T1000 (cell line): ENCODE measurements at regions not wholly inside any gene's neighbourhood (a gene's known extent, or its start where the extent isn't known, plus 50 kb on each side); places are given as distances from the start of the nearest gene placed in this dataset.
"Not testable (repeated sequence)": the region's sequence is repeated elsewhere in the genome, so short reads cannot be mapped to it uniquely, and the experiment has no call there.

ENCODE experiments used
- DNase-seq: peaks from one replicate; lab custom pipeline; 2025; ENCODE audit warnings: mixed read lengths; lab: John Stamatoyannopoulos, UW

DNA sequence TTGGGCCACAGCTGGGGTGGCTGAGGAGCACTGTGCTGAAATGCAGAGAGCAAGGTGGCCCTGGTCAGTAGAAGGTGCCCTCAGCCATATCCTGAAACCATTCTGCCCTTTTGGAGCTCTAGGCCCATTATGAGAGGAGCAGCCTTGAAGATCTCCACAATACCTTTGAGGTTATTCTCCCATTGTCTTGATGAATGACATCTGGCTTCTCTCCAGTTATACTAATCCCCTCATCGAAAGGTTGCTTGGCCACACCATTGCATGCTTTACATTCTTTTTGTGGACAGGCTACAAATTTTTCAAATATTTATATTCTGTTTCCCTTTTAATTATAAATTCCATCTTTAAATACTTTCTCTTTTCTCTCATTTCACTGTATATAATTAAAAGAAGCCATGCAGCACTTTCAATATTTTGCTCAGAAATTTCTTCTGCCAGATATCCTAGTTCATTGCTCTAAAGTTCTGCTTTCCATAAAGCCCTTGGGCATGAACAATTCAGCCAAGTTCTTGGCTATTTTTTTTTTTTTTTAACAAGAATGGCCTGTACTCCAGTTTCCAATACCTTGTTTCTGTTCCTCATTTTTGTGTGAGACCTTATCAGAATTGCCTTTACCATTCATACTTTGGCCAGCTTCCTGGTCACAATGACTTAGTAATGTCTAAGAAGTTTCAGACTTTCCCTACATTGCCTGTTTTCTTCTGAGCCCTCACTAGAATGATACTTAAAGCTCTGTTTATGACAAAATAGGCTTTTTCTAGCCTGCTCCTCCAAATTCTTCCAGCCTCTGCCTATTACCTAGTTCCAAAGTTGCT, 138.9 kb upstream of the SGO1 start:
- DNase-seq = no peak

DNA sequence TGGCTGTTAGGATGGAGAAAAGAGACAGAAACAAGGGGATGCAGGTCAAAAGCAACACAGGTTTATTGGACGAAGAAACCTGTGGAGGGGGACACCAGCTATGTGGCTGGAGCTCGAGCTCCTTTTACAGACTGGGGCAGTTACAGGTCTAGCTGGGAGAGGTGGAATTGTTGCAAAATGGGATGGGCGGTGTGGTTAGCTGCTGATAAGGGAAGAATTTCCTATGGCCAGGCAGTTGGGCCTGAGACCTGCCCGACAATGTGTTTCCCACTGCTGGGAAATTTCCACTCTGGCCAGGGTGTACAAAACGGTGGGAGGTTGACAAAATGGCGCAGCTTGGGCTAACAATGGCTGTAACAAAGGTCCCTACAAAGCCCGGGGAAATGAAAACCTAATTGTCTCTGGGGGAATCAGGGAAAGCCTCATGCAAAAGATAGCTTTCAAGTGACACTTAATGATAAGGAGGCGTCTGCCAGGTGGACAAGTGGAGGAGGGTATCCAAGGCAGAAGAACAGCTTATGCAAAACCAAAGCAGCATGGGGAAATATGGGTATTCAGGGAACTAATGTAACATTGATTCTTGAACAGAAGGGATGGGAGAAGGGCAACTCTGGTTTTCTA, 137.4 kb upstream of the SGO1 start:
- no peak for DNase-seq

DNA sequence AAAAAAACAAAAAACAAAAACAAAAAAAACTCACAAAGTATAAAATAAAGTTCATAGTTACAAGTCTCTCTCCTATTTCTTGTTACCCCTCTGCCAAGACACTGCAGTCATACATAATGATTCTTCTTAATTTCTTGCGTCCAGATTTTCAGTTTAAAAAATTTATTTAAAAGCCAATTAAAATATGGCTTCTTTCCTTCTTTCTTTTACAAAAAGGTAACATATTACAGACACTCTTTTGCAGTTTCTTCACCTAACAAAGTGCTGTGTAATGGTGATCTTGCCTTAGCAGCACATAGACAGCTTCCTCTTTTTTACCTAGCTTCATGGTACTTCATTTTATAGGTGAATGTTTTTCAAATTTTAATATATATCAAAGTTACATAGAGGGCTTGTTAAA, 136.1 kb upstream of the SGO1 start:
- DNase-seq = no peak

DNA sequence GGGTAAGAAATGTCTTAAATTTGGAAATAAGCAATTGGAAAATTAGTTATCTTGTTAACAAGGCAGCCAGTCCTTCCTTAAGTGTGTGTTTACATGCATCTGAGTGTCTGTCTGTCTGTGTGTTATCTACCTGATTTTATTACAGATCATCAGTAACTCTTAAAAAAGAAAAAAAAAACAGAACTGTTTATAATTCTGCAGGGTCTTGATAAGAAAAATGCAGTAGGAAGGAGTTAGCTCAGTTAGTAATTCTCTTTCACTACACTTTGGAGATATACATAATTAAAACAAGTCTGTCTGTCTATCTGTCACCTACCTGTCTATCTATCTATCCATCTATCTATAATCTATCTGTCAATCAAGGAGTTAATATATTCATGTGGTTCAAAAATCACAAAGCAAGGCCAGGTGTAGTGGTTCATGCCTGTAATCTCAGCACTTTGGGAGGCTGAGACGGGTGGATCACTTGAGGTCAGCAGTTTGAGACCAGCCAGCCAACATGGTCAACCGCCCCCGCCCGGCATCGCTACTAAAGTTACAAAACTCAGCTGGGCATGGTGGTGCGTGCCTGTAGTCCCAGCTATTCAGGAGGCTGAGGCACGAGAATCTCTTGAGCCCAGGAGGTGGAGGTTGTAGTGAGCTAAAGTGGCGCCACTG, 135.5 kb upstream of the SGO1 start:
- DNase-seq = no peak

DNA sequence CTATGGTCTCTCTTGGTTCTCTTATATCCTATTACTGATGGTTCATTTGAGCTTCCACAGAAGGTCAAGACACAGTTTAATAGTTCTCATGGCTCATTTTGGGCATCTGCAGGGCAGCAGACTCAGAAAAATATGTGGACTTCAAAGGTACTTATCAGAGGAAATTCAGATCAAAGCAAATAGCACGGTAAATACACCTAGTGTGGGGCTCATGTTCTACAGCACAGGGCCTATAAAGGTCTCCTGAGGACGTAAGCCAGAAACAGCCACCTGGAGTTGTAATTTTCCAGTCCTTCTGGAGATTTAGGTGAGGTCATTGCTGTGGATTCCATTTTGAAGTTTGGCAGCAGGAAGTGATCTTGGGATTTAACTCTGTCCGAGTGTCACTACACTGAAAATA, 134.5 kb upstream of the SGO1 start:
- no peak for DNase-seq

DNA sequence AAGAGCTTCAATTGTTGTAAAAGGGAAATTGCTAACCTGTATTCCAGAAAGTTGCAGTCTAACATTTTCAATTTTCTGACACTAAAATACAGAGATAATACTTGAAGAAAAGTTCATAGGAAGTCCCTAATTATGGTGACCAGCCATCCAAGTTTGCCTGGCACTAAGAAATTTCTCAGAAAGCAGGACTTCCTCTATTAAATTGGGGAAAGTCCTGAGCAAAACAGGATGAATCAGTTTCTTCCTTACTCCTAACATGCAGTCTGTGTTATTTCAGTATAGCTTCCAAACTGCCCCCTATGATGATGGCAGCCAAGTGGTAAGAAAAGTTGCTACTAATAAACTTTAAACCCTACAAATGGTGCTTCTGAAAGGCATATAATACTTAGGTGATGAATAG, 133.5 kb upstream of the SGO1 start:
- DNase-seq = no peak

DNA sequence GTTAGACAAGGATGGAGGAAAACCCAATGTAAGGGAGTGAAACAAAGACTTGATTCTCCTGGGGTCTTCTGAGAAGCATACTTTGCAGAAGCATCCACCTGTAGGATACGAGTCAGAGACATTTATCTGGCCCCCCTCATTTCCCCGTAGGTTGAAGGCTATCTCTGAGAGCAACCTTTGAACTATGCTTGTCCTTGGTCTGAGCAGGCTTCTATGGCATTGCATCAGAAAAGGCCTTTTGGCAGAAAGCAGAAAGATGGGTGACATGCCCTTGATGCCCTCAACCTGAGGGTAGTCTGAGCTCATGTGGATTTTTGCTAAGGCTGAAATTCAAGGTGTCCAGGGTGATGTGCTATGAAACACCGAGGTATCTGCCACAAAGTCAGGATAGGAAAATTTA, 131.6 kb upstream of the SGO1 start:
- DNase-seq = no peak

DNA sequence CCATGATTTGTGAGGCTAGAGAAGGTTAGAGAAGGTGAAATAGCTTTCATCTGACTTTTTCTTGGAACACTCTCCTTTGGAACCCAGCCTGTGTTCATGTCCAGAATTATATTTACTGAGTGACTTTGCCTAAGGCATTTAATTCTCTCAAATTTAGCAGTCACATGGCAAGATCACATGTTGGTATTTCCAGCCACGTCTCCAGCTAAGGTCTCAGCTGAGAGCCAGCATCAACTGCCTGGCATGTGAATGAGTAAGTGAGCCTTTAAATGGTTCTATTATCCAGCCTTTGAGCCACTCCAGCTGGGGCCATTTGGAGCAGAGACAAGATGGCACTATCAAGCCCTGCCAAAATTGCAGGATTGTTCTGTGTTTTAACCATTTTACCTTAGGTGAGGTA, 130.2 kb upstream of the SGO1 start:
- no peak for DNase-seq

DNA sequence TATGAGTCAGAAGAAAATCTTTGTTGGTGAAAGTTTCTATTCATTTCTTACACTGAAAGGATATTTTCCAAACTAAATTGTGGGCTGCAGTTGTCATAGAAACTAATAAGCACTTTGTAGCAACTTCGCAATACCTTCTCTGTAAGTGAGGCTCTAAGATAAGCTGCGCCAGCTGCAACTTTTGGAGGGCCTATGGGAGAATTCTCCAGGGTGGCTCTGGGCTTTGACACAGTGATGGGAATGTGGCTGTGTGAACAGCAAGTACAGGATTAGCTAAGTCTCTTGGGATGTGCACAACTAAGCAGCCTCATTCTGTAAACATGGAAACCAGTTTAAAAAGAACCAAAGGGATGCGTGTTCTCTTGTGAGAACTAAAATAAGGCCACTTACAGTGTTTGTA, 124.6 kb upstream of the SGO1 start:
- DNase-seq = no peak

DNA sequence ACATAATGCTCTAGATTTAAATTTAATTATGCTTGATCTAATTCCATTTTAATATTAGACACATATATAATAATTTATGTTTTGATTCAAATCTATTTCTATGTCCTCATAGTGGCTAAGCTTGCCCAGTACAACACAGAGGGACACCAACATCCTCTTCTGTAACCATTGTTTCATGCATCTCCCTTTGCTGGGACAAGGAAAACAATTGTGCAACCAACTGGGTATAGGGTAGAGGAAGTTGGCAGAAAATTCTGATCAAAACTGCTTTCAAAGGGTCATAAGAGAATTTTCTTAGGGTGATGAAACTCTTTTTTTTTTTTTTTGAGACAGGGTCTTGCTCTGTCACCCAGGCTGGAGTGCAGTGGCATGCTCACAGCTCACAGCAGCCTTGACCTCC, 121.4 kb upstream of the SGO1 start:
- no peak for DNase-seq

DNA sequence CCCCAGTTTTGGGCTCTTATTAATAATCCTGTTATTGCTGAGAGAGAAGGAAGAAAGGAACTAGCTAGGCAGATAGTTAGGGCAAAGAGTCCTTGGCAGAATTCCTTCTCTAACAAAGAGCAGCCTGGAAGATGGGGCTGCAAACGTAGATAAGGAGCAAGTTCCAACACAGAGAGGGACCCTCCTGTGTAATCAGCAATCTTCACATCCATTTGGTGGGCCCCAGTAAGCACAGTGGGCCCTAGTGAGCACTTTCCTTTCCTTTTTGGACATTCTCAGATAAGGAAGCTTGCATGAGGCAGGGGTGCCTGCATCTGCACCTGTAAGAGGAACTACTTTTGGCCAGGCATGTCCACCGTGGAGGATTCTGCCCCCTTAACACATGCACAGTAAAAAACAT, 119.6 kb upstream of the SGO1 start:
- no peak for DNase-seq

DNA sequence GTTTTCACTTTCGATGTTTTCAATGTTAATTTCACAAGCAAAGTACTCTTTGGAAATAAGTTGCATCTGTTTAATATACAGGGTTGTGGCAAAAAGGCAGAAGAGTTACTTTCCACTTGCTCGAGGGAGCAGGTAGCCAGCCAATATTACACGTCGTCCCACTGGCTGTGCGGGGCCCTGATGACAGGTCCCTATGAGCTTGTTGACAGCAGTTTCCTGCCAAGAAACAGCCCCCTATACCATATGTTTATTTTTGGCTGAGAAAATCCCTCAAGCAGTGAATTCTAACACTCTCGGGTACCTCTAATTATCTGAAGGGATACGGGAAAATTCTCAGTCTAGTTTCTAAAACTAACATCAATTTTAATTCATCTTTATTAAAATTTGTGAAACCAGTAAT, 116.8 kb upstream of the SGO1 start:
- DNase-seq = no peak

DNA sequence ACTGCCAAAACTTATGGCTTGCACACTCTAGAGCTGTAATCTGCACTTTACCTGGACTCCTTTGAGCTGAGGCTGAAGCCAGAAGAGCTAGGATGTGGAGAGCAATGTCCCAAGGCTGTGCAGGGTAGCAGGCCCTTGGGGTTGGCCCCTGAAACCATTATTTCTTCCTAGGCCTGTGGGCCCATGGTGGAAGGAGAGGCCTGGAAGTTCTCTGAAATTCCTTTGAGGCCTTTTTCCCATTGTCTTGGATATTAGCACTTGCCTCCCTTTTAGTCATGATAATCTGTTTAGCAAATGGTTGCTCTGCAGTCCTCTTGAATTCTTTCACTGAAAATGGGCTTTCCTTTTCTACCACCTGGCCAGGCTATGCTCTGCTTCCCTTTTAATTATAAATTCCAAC, 102.0 kb upstream of the SGO1 start:
- no peak for DNase-seq

DNA sequence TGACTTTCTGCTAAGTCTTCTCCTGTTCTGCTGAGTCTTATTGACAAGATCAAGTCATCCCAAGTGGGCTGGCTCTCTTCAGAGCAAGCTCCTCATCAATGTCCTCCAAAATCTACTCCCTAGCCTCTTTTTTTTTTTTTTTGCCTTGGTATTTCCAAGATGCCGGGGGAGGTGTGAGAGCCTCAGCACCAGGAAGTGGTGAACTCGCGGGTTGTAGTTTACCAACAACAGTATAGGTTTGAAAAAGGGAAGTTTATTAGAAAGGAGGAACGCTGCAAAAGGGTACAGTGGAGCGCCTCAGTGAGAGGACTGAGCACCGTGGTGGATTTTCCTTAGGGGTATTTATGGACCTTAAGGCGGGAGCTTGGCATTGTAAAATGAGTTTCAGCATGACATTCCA, 94.3 kb upstream of the SGO1 start:
- no peak for DNase-seq

DNA sequence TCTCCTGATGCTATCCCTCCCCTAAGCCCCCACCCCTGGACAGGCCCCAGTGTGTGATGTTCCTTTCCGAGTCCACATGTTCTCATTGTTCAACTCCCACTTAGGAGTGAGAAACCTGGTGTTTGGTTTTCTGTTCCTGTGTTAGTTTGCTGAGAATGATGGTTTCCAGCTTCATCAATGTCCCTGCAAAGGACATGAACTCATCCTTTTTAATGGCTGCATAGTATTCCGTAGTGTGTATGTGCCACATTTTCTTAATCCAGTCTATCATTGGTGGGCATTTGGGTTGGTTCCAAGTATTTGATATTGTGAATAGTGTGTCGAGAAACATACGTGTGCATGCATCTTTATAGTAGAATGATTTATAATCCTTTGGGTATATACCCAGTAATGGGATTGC, 80.0 kb upstream of the SGO1 start:
- not testable (repeated sequence) for DNase-seq

DNA sequence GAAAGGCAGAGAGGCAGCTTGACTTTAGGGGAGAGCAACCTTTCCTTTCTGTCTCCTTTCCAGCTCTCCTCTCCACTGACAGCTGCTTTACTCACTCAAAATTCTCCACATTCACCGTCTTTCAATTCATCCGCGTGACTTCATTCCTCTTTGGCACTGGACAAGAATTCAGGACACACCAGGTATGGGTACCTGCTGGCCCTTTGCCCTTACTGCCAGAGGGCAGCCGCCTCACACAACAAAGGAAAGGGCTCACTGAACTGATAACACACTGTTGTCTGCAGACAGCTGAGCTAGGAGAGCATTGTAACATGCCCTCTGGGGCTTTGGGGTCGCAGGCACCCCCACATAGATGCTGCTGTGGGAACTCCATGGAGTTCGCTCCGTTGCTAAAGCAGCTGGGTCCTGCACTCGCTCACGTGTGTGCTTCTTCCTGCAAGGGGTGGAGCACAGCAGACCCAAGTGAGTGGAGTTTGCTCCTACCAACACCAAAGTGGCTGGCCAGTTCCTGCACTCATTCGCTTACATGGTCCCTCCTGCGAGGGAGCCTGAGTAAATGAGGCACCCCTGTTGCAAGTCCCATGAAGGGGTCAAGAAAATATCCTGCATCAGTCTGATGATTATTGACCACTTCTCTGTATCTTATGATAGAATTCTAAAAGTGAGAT, 79.0 kb upstream of the SGO1 start:
- no peak for DNase-seq

DNA sequence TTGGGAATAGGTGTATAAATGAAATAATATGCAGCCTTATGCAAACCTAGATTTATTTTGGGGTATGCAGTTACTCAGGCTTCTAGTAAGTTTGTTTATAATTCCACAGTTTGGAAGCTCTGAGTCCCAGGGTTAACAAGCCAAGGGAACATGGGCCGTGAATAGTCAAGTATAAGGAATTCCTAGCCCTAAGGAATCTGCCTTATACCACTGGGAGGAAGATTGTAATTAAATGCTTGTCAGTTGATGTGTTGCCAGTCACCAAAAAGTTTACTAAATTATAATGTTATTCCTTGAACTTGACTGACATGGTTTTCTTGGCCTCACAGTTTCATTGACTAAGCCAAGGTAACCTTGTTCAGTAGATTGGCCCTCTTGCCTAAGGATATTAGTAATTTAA, 72.4 kb upstream of the SGO1 start:
- DNase-seq = no peak

DNA sequence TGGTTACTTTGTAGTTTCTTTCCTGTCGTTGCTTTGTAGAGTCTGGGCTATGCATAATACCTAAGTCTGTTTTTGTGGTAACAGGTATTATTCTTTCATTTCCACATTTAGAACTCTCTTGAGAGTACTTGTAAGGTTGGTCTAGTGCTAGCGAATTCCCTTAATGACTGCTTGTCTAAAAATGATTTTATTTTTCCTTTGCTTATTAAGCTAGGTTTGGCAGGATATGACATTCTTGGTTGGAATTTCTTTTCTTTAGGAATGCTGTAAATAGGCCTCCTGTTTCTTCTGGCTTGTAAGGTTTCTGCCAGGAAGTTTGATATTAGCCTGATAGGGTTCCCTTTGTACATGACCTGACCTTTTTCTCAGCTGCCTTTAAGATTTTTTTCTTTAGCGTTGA, 70.1 kb upstream of the SGO1 start:
- no peak for DNase-seq

DNA sequence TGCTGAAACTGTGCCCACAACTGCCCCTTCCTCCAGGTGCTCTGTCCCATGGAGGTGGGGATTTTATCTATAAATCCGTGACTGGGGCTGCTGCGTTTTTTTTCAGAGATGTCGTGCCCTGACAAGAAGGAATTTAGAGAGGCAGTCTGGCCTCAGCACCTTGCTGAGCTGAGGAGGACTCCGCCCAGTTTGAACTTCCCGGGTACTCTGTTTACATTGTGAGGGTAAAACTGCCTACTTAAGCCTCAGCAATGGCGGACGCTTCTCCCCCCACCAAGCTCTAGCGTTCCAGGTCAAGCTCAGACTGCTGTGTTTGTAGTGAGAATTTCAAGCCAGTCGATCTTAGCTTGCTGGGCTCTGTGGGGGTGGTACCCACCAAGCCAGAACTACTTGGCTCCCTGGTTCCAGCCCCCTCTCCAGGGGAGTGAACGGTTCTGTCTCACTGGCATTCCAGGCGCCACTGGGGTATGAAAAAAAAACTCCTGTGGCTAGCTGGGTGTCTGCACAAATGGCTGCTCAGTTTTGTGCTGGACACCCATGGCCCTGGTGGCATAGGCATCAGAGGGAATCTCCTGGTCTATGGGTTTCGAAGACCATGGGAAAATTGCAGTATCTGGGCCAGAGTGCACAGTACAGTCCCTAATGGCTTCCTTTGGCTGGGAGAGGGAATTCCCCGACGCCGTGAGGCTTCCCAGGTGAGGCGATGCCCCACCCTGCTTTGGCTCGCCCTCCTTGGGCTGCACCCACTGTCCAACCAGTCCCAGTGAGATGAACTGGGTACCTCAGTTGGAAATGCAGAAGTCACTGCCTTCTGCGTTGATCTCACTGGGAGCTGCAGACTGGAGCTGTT, 68.5 kb upstream of the SGO1 start:
- no peak for DNase-seq

DNA sequence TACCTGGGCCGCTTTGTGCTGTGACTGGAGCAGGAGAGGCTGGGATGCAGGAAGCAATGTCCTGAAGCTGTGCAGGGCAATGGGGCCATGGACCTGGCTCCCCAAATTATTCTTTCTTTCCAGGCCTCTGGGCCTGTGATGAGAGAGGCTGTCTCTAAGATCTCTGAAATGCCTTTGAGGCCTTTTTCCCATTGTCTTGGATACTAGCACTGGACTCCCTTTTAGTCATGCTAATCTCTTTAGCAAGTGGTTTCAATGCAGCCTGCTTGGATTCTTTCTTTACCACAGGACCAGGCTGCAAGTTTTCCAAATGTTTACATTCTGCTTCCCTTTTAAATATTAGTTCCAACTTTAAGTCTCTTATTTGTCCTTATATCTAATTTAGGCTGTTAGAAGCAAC, 64.8 kb upstream of the SGO1 start:
- DNase-seq = no peak

DNA sequence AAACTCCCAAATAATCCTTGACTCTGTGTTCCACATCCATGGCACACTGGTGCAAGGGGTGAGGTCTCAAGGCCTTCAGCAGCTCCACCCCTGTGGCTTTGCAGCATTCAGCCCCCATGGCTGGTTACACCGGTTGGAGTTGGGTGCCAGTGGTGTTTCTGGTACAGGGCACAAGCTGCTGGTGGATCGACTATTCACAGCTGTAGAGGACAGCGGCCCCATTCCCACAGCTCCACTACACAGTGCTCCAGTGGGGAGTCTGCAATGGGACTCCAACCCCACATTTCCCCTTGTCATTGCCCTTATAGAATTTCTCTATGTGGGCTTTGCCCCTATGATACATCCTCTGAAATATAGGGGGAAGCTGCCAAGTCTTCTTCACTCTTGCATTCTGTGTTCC, 64.3 kb upstream of the SGO1 start:
- no peak for DNase-seq

DNA sequence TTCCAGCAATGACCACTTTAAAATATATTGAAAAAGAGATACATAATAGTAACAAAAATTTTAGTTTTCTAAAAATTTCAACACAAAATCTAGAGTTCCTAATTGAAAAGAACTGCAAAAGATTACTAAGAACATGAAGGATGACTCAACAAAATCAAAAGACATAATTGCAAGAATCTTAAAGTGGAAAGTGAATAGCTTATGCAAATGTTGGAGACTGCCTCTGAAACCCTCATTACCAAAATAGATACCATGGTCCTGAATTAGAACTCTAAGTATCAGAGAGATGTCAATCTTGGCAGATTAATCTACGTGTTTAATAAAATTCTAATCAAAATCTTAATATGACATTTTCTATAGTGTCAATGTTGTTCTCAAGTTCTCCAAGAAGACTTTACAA, 60.7 kb upstream of the SGO1 start:
- no peak for DNase-seq
